ENCODE measurements at regions not wholly inside any gene's neighbourhood (a gene's known extent, or its start where the extent isn't known, plus 50 kb on each side); places are given as distances from the start of the nearest gene placed in this dataset.

DNA sequence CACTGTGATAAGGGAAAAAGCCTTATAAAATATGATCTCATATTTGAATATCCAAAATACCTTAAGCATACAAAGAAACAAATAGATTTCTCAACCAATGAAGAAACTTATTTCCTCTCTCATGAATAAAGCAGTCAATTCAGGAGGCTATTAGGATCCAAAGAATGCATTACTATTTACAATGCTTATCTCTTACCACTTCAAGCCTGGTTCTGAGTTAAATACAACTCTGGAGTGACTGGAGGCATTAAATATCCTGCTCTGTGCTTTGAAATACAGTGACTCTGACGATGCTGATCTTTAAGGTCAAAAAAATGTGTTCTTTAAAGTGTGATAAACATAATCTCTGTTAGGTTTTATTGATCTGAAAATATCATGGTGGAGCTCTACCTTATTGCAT is 493.2 kb downstream of the ZWINT start:
- TF ChIP-seq POLR2A (IDR thresholded peaks at IDR 0.05) (no peak), POLR2AphosphoS5 (IDR thresholded peaks at IDR 0.05) (no peak)
- TF ChIP-seq, protein P1, sequence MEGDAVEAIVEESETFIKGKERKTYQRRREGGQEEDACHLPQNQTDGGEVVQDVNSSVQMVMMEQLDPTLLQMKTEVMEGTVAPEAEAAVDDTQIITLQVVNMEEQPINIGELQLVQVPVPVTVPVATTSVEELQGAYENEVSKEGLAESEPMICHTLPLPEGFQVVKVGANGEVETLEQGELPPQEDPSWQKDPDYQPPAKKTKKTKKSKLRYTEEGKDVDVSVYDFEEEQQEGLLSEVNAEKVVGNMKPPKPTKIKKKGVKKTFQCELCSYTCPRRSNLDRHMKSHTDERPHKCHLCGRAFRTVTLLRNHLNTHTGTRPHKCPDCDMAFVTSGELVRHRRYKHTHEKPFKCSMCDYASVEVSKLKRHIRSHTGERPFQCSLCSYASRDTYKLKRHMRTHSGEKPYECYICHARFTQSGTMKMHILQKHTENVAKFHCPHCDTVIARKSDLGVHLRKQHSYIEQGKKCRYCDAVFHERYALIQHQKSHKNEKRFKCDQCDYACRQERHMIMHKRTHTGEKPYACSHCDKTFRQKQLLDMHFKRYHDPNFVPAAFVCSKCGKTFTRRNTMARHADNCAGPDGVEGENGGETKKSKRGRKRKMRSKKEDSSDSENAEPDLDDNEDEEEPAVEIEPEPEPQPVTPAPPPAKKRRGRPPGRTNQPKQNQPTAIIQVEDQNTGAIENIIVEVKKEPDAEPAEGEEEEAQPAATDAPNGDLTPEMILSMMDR (IDR thresholded peaks at IDR 0.05): no peak

Measured in sigmoid colon (tissue), 4 donors.